HCT116 (cell line): ENCODE measurements at regions not wholly inside any gene's neighbourhood (a gene's known extent, or its start where the extent isn't known, plus 50 kb on each side); places are given as distances from the start of the nearest gene placed in this dataset.
A peak's percentile ranks its signal among the peaks of the same experiment; 100 is the strongest.

Experiments used
- ATAC-seq: fragments of 200-7000 bp; cut with Tn5 transposase; 2 replicates; pipeline ENCODE4 v1.9.1; 2020; ENCODE audit warnings: mild to moderate bottlenecking, moderate library complexity
- BruUV-seq: library from RNA; stranded (reverse); fragments of 400-500 nt; replicated peaks from 2 replicates; lab custom pipeline; 2021; lab: Mats Ljungman, UMichigan
- CTCF ChIA-PET: fragments of 300-600 bp; sonication (Branson Sonifier 250); formaldehyde crosslinking; loops from one replicate; lab custom pipeline; 2021; ENCODE audit warnings: antibody characterized with exemption; lab: Charles Lee
- POLR2A ChIA-PET: fragments of 300-600, 350-600 bp; sonication (Branson Sonifier 250); formaldehyde crosslinking; loops from one replicate; lab custom pipeline; 2021; ENCODE audit warnings: antibody characterized with exemption; lab: Charles Lee
- RAD21 ChIA-PET, 2 experiments: fragments of 300-600 bp; sonication (Branson Sonifier 250); formaldehyde crosslinking; loops; one replicate each; lab custom pipeline; 2023; ENCODE audit warnings: low total read pairs in 2 of 2; ENCODE audit not compliant: uncharacterized antibody in 2 of 2, unreplicated experiment in 2 of 2, low non-redundant PET in 1 of 2; lab: Charles Lee
- DNase-seq: peaks from one replicate; pipeline ENCODE4 v3.0.0-alpha.2; 2010; ENCODE audit warnings: low read depth, low spot score
- H2AFZ ChIP-seq: fragments of 200-600 bp; shearing (Covaris generic), sonication (generic); 2 replicates; pipeline ENCODE4 v1.6.1; 2017; ENCODE audit warnings: low read depth, mixed run types, mixed read lengths, antibody characterized with exemption, low read length; ENCODE audit not compliant: poor library complexity, severe bottlenecking
- H3K27ac ChIP-seq: 2 replicates; pipeline ENCODE4 v1.5.1; 2012; ENCODE audit warnings: low read depth, low read length
- H3K27me3 ChIP-seq: fragments of 200-600 bp; sonication (generic); 2 replicates; pipeline ENCODE4 v1.6.1; 2016; ENCODE audit warnings: mixed run types, low read length, mixed read lengths; ENCODE audit not compliant: insufficient read depth
- H3K36me3 ChIP-seq, 2 experiments: fragments of 200-500 bp in 1 of 2; fragments of 200-600 bp in 1 of 2; sonication (Bioruptor generic) in 1 of 2; sonication (generic) in 1 of 2; 2 replicates each; pipeline versions ENCODE4 v1.5.1 to v1.6.1; 2014 to 2016; ENCODE audit warnings: low read length in 2 of 2, inconsistent platforms in 1 of 2, mixed read lengths in 1 of 2, mixed run types in 1 of 2; ENCODE audit not compliant: insufficient read depth in 2 of 2, control insufficient read depth in 1 of 2
- H3K4me1 ChIP-seq, 2 experiments: fragments of 200-600 bp in 1 of 2; sonication (generic) in 1 of 2; 2 replicates each; pipeline versions ENCODE4 v1.5.1 to v1.6.1; 2012 to 2017; ENCODE audit warnings: low read length in 2 of 2, inconsistent platforms in 1 of 2, mild to moderate bottlenecking in 1 of 2, mixed read lengths in 1 of 2, mixed run types in 1 of 2, moderate library complexity in 1 of 2; ENCODE audit not compliant: insufficient read depth in 2 of 2, control insufficient read depth in 1 of 2
- H3K4me2 ChIP-seq: fragments of 200-600 bp; sonication (generic); 2 replicates; pipeline ENCODE4 v1.6.1; 2017; ENCODE audit warnings: mixed run types, low read length, mixed read lengths
- H3K4me3 ChIP-seq, 2 experiments: fragments of 200-600 bp in 1 of 2; sonication (generic) in 1 of 2; replicated peaks in 1 of 2; 2 replicates each; pipeline ENCODE4 v1.5.1; 2011 to 2016; ENCODE audit warnings: low read length in 2 of 2, control low read depth in 1 of 2, low read depth in 1 of 2, mild to moderate bottlenecking in 1 of 2, mixed read lengths in 1 of 2, mixed run types in 1 of 2
- H3K79me2 ChIP-seq: fragments of 200-600 bp; sonication (generic); 2 replicates; pipeline ENCODE4 v1.6.1; 2017; ENCODE audit warnings: mild to moderate bottlenecking, mixed run types, low read length, moderate library complexity, mixed read lengths; ENCODE audit not compliant: insufficient read depth
- H3K9ac ChIP-seq: fragments of 200-600 bp; sonication (generic); 2 replicates; pipeline ENCODE4 v1.6.1; 2016; ENCODE audit warnings: low read length, mixed read lengths
- H3K9me2 ChIP-seq: fragments of 200-600 bp; sonication (generic), shearing (Covaris generic); 2 replicates; pipeline ENCODE4 v1.6.1; 2017; ENCODE audit warnings: mixed run types, mild to moderate bottlenecking, moderate library complexity; ENCODE audit not compliant: insufficient read depth
- H3K9me3 ChIP-seq, 2 experiments: fragments of 200-500 bp in 1 of 2; fragments of 200-600 bp in 1 of 2; sonication (Bioruptor generic) in 1 of 2; sonication (generic) in 1 of 2; 2 replicates each; pipeline ENCODE4 v1.6.1; 2014 to 2017; ENCODE audit warnings: low read length in 2 of 2, mixed read lengths in 2 of 2, inconsistent platforms in 1 of 2, low read depth in 1 of 2, mild to moderate bottlenecking in 1 of 2, mixed run types in 1 of 2, moderate library complexity in 1 of 2; ENCODE audit not compliant: control insufficient read depth in 1 of 2, insufficient read depth in 1 of 2
- H4K20me1 ChIP-seq: fragments of 200-600 bp; sonication (generic), shearing (Covaris generic); 2 replicates; pipeline ENCODE4 v1.6.1; 2017; ENCODE audit warnings: mixed run types, mild to moderate bottlenecking, moderate library complexity; ENCODE audit not compliant: insufficient read depth
- CBX3 ChIP-seq: IDR thresholded peaks from 2 replicates; pipeline ENCODE4 v1.6.1; 2012; ENCODE audit warnings: low read depth
- CTCF ChIP-seq, 3 experiments: fragments of 200-600 bp in 1 of 3; sonication (generic) in 1 of 3; IDR thresholded peaks in 2 of 3; conservative IDR thresholded peaks in 1 of 3; 2 replicates each; pipeline ENCODE4 v1.5.1; 2012 to 2017; ENCODE audit warnings: low read depth in 2 of 3, low read length in 2 of 3, antibody characterized with exemption in 1 of 3, borderline replicate concordance in 1 of 3, control low read depth in 1 of 3, mild to moderate bottlenecking in 1 of 3, mixed read lengths in 1 of 3, mixed run types in 1 of 3, moderate library complexity in 1 of 3; ENCODE audit not compliant: insufficient read depth in 1 of 3
- ELF1 ChIP-seq: IDR thresholded peaks from 2 replicates; pipeline ENCODE4 v1.6.1; 2012; ENCODE audit warnings: low read depth, borderline replicate concordance
- EZH2phosphoT487 ChIP-seq: fragments of 200-600 bp; IDR thresholded peaks from 2 replicates; pipeline ENCODE4 v1.6.1; 2018; ENCODE audit warnings: antibody characterized with exemption, borderline replicate concordance
- POLR2AphosphoS5 ChIP-seq: IDR thresholded peaks from 2 replicates; pipeline ENCODE4 v1.6.1; 2011; ENCODE audit warnings: mild to moderate bottlenecking, low read depth, low read length, moderate library complexity
- RAD21 ChIP-seq: IDR thresholded peaks from 2 replicates; pipeline ENCODE4 v1.6.1; 2012; ENCODE audit warnings: low read depth, mild to moderate bottlenecking
- intact Hi-C: fragments of 100-400 bp; cut with micrococcal nuclease; formaldehyde crosslinking; loops from 2 replicates; pipeline ENCODE4 v1.10.0; 2022

- CTCF ChIA-PET: no interaction called here
Observed at GRCh38 chr9:115524453-115525059, 406.6 kb upstream of the TNC start.

More at GRCh38 chr9:115524453-115525059, 406.6 kb upstream of the TNC start:
- no peaks in the 10 kb centered on the region for H3K9me2 ChIP-seq
- ATAC-seq (peak; percentile 86), DNase-seq (peak; percentile 47)
- RAD21 ChIA-PET: no interaction called here
- 0 out of 2 replicates have a peak, but pooled peaks cover 3% of the 10 kb centered on the region for H3K27me3 ChIP-seq
- BruUV-seq: no TSS peak
- H3K36me3 ChIP-seq: no peaks in the 10 kb centered on the region
- H4K20me1 ChIP-seq: no peaks in the 10 kb centered on the region
- POLR2A ChIA-PET: no interaction called here
- no peaks in the 10 kb centered on the region for H3K9me3 ChIP-seq
- H3K4me2 ChIP-seq: no peak overlapping the region
- no peak overlapping the region for H3K4me3 ChIP-seq
- H3K27ac ChIP-seq: no peak overlapping the region
- H3K79me2 ChIP-seq: no peaks in the 10 kb centered on the region
- intact Hi-C loops: loop anchor here (1.0 to 5.0 kb wide), 5 partner anchors 298 to 1119 kb away; partner anchors contain the start of gene TEX48
- TF ChIP-seq CBX3 (no peak), RAD21 (peak; percentile 91), EZH2phosphoT487 (no peak), CTCF (IDR thresholded peaks at IDR 0.05 in 2 of 3, conservative IDR thresholded peaks at IDR 0.05 in 1 of 3; ENCODE audit: borderline replicate concordance in 1 of 3, insufficient read depth in 1 of 3, low read depth in 2 of 3, low read length in 2 of 3) (peak; percentile 66 to 77 (median 71); a peak in 5 of 6 replicates), POLR2AphosphoS5 (no peak), ELF1 (no peak)
- H2AFZ ChIP-seq: no peak overlapping the region
- no peak overlapping the region for H3K9ac ChIP-seq
- H3K4me1 ChIP-seq: no peaks in the 10 kb centered on the region
